HL-60 (cell line): ENCODE measurements at regions not wholly inside any gene's neighbourhood (a gene's known extent, or its start where the extent isn't known, plus 50 kb on each side); places are given as distances from the start of the nearest gene placed in this dataset.

ENCODE experiments used
- DNase-seq, 2 experiments: peaks; one replicate each; pipeline ENCODE4 v3.0.0-alpha.2; 2010 to 2020; ENCODE audit warnings: low read depth in 1 of 2, low spot score in 1 of 2
- H3K27ac ChIP-seq: fragments of 250-450 bp; sonication (Bioruptor Pico); replicated peaks from 2 replicates; pipeline ENCODE4 v1.5.1; 2020; ENCODE audit warnings: mild to moderate bottlenecking, moderate library complexity
- H3K27me3 ChIP-seq: fragments of 250-450 bp; sonication (Bioruptor Pico); 2 replicates; pipeline ENCODE4 v1.5.1; 2021; ENCODE audit warnings: mild to moderate bottlenecking, moderate library complexity; ENCODE audit not compliant: insufficient read depth, poor library complexity, severe bottlenecking
- H3K4me3 ChIP-seq: replicated peaks from 2 replicates; pipeline ENCODE4 v1.5.1; 2011; ENCODE audit warnings: mild to moderate bottlenecking, control low read depth, low read length; ENCODE audit not compliant: insufficient read depth
- GABPA ChIP-seq: IDR thresholded peaks from 2 replicates; pipeline ENCODE4 v1.6.1; 2012; ENCODE audit warnings: low read depth
- POLR2AphosphoS5 ChIP-seq: IDR thresholded peaks from 2 replicates; pipeline ENCODE4 v1.6.1; 2012; ENCODE audit warnings: low read depth
- SPI1 ChIP-seq: IDR thresholded peaks from 2 replicates; pipeline ENCODE4 v1.6.1; 2012; ENCODE audit warnings: low read depth, mild to moderate bottlenecking, borderline replicate concordance
- TF ChIP-seq, protein P1 (sequence below): IDR thresholded peaks from 2 replicates; pipeline ENCODE4 v1.6.1; 2012; ENCODE audit warnings: low read depth; ENCODE audit not compliant: insufficient replicate concordance
- TF ChIP-seq, protein P2 (sequence below): IDR thresholded peaks from one replicate; pipeline ENCODE4 v1.5.1; 2011; ENCODE audit warnings: low read length, control low read depth, inconsistent platforms; ENCODE audit not compliant: insufficient read depth

DNA sequence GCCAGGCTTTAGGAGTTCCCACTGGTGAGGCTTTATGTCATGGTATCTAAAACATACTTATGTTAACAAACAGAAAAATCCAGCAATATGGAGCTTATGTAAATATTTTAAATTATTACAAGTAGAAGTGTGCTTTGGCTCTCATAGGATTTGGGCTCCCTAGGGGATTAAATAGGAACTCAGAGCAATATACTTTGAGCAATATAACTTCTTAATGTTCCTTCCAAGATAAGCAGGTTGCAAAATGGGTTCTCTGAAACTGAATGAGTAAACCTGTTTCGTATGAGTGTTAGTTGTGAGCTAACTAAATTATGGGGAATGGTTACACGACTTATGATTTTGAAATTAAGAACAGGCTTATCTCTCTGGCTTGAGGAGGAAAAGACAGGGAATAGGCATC lies 366.1 kb upstream of the ZNF385D start:
- DNase-seq, result no peak
- no peak overlapping the region for H3K27ac ChIP-seq
- TF ChIP-seq POLR2AphosphoS5, result no peak
- TF ChIP-seq GABPA, result no peak
- TF ChIP-seq, protein P1, sequence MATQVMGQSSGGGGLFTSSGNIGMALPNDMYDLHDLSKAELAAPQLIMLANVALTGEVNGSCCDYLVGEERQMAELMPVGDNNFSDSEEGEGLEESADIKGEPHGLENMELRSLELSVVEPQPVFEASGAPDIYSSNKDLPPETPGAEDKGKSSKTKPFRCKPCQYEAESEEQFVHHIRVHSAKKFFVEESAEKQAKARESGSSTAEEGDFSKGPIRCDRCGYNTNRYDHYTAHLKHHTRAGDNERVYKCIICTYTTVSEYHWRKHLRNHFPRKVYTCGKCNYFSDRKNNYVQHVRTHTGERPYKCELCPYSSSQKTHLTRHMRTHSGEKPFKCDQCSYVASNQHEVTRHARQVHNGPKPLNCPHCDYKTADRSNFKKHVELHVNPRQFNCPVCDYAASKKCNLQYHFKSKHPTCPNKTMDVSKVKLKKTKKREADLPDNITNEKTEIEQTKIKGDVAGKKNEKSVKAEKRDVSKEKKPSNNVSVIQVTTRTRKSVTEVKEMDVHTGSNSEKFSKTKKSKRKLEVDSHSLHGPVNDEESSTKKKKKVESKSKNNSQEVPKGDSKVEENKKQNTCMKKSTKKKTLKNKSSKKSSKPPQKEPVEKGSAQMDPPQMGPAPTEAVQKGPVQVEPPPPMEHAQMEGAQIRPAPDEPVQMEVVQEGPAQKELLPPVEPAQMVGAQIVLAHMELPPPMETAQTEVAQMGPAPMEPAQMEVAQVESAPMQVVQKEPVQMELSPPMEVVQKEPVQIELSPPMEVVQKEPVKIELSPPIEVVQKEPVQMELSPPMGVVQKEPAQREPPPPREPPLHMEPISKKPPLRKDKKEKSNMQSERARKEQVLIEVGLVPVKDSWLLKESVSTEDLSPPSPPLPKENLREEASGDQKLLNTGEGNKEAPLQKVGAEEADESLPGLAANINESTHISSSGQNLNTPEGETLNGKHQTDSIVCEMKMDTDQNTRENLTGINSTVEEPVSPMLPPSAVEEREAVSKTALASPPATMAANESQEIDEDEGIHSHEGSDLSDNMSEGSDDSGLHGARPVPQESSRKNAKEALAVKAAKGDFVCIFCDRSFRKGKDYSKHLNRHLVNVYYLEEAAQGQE, result no peak
- TF ChIP-seq, protein P2, sequence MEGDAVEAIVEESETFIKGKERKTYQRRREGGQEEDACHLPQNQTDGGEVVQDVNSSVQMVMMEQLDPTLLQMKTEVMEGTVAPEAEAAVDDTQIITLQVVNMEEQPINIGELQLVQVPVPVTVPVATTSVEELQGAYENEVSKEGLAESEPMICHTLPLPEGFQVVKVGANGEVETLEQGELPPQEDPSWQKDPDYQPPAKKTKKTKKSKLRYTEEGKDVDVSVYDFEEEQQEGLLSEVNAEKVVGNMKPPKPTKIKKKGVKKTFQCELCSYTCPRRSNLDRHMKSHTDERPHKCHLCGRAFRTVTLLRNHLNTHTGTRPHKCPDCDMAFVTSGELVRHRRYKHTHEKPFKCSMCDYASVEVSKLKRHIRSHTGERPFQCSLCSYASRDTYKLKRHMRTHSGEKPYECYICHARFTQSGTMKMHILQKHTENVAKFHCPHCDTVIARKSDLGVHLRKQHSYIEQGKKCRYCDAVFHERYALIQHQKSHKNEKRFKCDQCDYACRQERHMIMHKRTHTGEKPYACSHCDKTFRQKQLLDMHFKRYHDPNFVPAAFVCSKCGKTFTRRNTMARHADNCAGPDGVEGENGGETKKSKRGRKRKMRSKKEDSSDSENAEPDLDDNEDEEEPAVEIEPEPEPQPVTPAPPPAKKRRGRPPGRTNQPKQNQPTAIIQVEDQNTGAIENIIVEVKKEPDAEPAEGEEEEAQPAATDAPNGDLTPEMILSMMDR, result no peak
- no peak for TF ChIP-seq SPI1
- no peaks in the 10 kb centered on the region for H3K27me3 ChIP-seq
- H3K4me3 ChIP-seq, result no peak overlapping the region

DNA sequence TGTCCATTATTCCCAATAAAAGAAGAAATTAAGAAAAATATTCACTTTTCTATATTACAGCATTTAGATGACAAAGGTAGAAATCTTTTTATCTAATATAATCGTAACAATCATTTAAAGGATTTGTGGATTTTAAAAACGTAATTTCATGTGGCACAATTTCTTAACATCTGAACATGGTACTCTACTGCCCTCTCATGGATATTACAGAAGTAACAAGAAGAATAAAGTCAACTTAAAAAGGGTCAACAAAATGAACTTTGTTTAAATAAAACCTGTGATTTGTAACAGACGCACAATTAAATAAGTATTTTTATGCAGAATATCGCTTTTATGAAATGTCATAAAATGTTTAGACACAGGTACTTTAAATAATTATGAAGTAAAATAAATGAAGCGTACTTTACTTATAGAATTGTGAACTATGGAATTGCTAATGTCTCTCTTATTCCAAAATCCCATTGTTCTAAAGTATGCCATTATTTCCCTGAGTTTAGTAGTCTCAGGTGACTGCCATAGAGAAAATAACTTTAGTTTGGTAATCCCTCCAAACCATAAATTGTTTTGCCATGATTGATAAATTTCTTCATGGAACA lies 366.8 kb upstream of the ZNF385D start:
- TF ChIP-seq, protein P2, result no peak
- TF ChIP-seq POLR2AphosphoS5 (no peak), SPI1 (no peak), GABPA (no peak)
- TF ChIP-seq, protein P1, result no peak
- Histone ChIP-seq H3K4me3 (no peak overlapping the region), H3K27me3 (no peaks in the 10 kb centered on the region), H3K27ac (no peak overlapping the region)
- DNase-seq, result no peak

DNA sequence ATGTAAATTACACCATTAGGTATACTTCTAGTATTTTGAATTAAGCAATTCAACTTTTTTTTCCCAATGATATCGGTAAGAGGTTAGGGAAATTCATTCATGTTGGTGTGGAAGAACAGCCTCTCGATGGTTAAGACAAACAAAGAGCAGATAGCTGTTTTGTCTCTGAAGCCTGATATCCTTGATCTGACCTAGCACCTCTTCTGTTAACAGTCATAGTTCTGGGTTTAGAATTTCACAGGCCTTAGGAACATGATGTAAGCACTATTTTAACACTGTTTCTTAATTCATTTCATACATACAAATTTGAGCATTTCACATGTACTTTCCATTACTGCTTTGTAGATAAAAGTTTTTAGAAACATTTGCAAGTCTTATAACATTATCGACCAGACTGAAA lies 367.5 kb upstream of the ZNF385D start:
- H3K27ac ChIP-seq, result no peak overlapping the region
- no peak for DNase-seq
- no peak overlapping the region for H3K4me3 ChIP-seq
- no peaks in the 10 kb centered on the region for H3K27me3 ChIP-seq
- TF ChIP-seq SPI1 (no peak), POLR2AphosphoS5 (no peak), GABPA (no peak)
- TF ChIP-seq, protein P1, result no peak
